ENCODE measurements at regions not wholly inside any gene's neighbourhood (a gene's known extent, or its start where the extent isn't known, plus 50 kb on each side); places are given as distances from the start of the nearest gene placed in this dataset.

DNA sequence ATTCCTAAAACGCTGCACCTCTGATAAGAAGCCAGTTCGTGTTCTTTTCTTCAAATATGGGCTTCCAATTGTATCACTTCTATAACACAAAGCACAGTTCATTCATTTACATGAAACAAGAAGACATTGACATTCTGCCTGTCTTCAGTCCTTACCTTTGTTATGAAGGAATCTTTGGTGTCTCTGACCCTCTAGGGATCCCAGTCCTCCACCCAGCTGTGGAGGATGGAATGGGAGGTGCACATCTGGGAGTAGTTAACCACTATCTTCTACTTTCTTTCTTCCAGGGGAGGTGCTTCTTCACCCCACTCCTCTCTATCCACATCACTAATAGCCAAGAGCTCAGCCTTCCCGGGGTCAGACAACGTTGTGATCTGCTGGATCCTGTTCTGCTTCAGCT lies 233.4 kb downstream of the CDC5L start:
- Histone ChIP-seq H3K27ac (ENCODE audit: low read length) (no peak overlapping the region), H3K79me2 (ENCODE audit: insufficient read depth, low read length) (no peaks in the 10 kb centered on the region), H3K4me3 (ENCODE audit: low read depth in 1 of 2, low read length in 2 of 2) (no peak overlapping the region), H3K36me3 (ENCODE audit: insufficient read depth, low read length) (no peaks in the 10 kb centered on the region), H3K9ac (ENCODE audit: low read depth, low read length) (no peak overlapping the region), H3K4me1 (ENCODE audit: insufficient read depth, low read length) (no peaks in the 10 kb centered on the region), H4K20me1 (ENCODE audit: insufficient read depth, low read length) (no peaks in the 10 kb centered on the region), H3K27me3 (ENCODE audit: insufficient read depth, low read length, poor library complexity) (no peaks in the 10 kb centered on the region), H2AFZ (ENCODE audit: low read depth, low read length) (no peak overlapping the region), H3K9me3 (ENCODE audit: insufficient read depth, low read length, severe bottlenecking) (no peaks in the 10 kb centered on the region), H3K4me2 (ENCODE audit: insufficient read depth, low read length) (no peak overlapping the region)
- DNase-seq (no peak), ATAC-seq (ENCODE audit: insufficient read depth, low read depth) (no peak)
- no peak for TF ChIP-seq EZH2 (IDR thresholded peaks at IDR 0.05; ENCODE audit: borderline replicate concordance, low read depth, low read length, severe bottlenecking)
- TF ChIP-seq, protein P1, sequence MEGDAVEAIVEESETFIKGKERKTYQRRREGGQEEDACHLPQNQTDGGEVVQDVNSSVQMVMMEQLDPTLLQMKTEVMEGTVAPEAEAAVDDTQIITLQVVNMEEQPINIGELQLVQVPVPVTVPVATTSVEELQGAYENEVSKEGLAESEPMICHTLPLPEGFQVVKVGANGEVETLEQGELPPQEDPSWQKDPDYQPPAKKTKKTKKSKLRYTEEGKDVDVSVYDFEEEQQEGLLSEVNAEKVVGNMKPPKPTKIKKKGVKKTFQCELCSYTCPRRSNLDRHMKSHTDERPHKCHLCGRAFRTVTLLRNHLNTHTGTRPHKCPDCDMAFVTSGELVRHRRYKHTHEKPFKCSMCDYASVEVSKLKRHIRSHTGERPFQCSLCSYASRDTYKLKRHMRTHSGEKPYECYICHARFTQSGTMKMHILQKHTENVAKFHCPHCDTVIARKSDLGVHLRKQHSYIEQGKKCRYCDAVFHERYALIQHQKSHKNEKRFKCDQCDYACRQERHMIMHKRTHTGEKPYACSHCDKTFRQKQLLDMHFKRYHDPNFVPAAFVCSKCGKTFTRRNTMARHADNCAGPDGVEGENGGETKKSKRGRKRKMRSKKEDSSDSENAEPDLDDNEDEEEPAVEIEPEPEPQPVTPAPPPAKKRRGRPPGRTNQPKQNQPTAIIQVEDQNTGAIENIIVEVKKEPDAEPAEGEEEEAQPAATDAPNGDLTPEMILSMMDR (IDR thresholded peaks at IDR 0.05; ENCODE audit: borderline replicate concordance, extremely low read depth, low read length, poor library complexity, severe bottlenecking): no peak

DNA sequence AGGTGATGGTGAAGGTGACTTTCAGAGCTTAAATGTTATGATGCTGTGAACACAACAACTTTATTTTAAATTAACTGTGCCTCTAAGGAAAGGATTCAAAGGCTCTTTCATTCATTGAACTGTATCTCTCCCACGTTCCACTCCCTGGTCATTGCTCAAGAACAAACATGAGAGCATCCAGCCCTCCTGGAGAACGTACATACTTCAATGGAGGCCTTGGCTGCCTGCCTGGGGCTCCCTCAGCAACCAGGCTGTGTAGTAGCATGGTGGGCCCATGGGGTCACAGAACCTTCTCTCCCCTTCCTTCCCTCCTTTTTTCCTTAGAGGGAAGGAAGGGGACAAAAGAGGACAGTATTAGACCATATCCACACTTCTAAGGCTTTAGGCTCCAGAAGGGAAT lies 234.3 kb downstream of the CDC5L start:
- Histone ChIP-seq H3K4me1 (ENCODE audit: insufficient read depth, low read length) (no peaks in the 10 kb centered on the region), H3K27ac (ENCODE audit: low read length) (no peak overlapping the region), H3K27me3 (ENCODE audit: insufficient read depth, low read length, poor library complexity) (no peaks in the 10 kb centered on the region), H2AFZ (ENCODE audit: low read depth, low read length) (no peak overlapping the region), H3K4me3 (ENCODE audit: low read depth in 1 of 2, low read length in 2 of 2) (no peak overlapping the region), H3K4me2 (ENCODE audit: insufficient read depth, low read length) (no peak overlapping the region), H3K79me2 (ENCODE audit: insufficient read depth, low read length) (no peaks in the 10 kb centered on the region), H3K36me3 (ENCODE audit: insufficient read depth, low read length) (no peaks in the 10 kb centered on the region), H4K20me1 (ENCODE audit: insufficient read depth, low read length) (no peaks in the 10 kb centered on the region), H3K9ac (ENCODE audit: low read depth, low read length) (no peak overlapping the region), H3K9me3 (ENCODE audit: insufficient read depth, low read length, severe bottlenecking) (no peaks in the 10 kb centered on the region)
- TF ChIP-seq, protein P1 (IDR thresholded peaks at IDR 0.05; ENCODE audit: borderline replicate concordance, extremely low read depth, low read length, poor library complexity, severe bottlenecking): no peak
- DNase-seq (no peak), ATAC-seq (ENCODE audit: insufficient read depth, low read depth) (no peak)

DNA sequence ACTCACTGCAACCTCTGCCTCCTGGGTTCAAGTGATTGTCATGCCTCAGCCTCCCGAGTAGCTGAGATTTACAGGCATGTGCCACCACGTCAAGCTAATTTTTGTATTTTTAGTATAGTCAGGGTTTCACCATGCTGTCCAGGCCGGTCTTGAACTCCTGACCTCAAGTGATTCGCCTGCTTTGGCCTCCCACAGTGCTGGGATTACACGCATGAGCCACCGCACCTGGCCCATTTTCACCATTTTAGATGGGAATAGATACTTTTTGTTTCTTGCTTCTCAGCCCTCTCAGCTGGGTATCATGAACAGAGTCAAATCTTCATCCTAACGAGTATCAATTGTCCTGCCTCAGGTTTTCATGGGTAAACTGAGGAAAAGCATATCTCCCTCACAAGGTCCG lies 235.0 kb downstream of the CDC5L start:
- no peaks in the 10 kb centered on the region for H3K79me2 ChIP-seq (ENCODE audit: insufficient read depth, low read length)
- no peaks in the 10 kb centered on the region for H4K20me1 ChIP-seq (ENCODE audit: insufficient read depth, low read length)
- DNase-seq: no peak
- H3K4me2 ChIP-seq (ENCODE audit: insufficient read depth, low read length): no peak overlapping the region
- H2AFZ ChIP-seq (ENCODE audit: low read depth, low read length): no peak overlapping the region
- no peaks in the 10 kb centered on the region for H3K9me3 ChIP-seq (ENCODE audit: insufficient read depth, low read length, severe bottlenecking)
- H3K4me1 ChIP-seq (ENCODE audit: insufficient read depth, low read length): no peaks in the 10 kb centered on the region
- no peaks in the 10 kb centered on the region for H3K27me3 ChIP-seq (ENCODE audit: insufficient read depth, low read length, poor library complexity)
- no peak overlapping the region for H3K9ac ChIP-seq (ENCODE audit: low read depth, low read length)
- no peak overlapping the region for H3K4me3 ChIP-seq (ENCODE audit: low read depth in 1 of 2, low read length in 2 of 2)
- no peaks in the 10 kb centered on the region for H3K36me3 ChIP-seq (ENCODE audit: insufficient read depth, low read length)
- no peak overlapping the region for H3K27ac ChIP-seq (ENCODE audit: low read length)
- ATAC-seq (ENCODE audit: insufficient read depth, low read depth): no peak
- no peak for TF ChIP-seq EZH2 (IDR thresholded peaks at IDR 0.05; ENCODE audit: borderline replicate concordance, low read depth, low read length, severe bottlenecking)
- TF ChIP-seq, protein P1 (IDR thresholded peaks at IDR 0.05; ENCODE audit: borderline replicate concordance, extremely low read depth, low read length, poor library complexity, severe bottlenecking): no peak

DNA sequence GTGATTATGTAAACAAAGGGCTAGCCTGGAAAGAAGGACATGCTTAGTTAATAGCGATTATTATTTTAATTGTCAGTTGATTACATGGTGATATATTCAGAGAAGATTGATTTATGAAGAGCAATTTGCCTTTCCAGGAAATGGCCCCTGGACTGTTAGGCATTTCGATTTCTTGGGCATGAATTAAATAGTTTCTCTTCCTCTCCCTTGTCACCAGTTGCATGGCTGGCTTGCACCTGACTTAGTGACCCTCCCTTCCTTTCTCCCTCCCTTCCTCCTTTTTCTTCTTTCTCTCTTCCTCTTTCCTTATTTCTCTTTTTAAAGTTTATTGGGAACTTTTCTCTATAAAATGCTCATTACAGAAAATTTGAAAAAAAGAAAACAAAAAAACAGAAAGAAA lies 235.4 kb downstream of the CDC5L start:
- Histone ChIP-seq H3K27me3 (ENCODE audit: insufficient read depth, low read length, poor library complexity) (no peaks in the 10 kb centered on the region), H3K9ac (ENCODE audit: low read depth, low read length) (no peak overlapping the region), H3K9me3 (ENCODE audit: insufficient read depth, low read length, severe bottlenecking) (no peaks in the 10 kb centered on the region), H2AFZ (ENCODE audit: low read depth, low read length) (no peak overlapping the region), H3K4me2 (ENCODE audit: insufficient read depth, low read length) (no peak overlapping the region), H3K4me1 (ENCODE audit: insufficient read depth, low read length) (no peaks in the 10 kb centered on the region), H4K20me1 (ENCODE audit: insufficient read depth, low read length) (no peaks in the 10 kb centered on the region), H3K27ac (ENCODE audit: low read length) (no peak overlapping the region), H3K79me2 (ENCODE audit: insufficient read depth, low read length) (no peaks in the 10 kb centered on the region), H3K36me3 (ENCODE audit: insufficient read depth, low read length) (no peaks in the 10 kb centered on the region), H3K4me3 (ENCODE audit: low read depth in 1 of 2, low read length in 2 of 2) (no peak overlapping the region)
- TF ChIP-seq, protein P1 (IDR thresholded peaks at IDR 0.05; ENCODE audit: borderline replicate concordance, extremely low read depth, low read length, poor library complexity, severe bottlenecking): no peak
- TF ChIP-seq EZH2 (IDR thresholded peaks at IDR 0.05; ENCODE audit: borderline replicate concordance, low read depth, low read length, severe bottlenecking): no peak
- DNase-seq: no peak
- ATAC-seq (ENCODE audit: insufficient read depth, low read depth): no peak
